ENCODE measurements at regions not wholly inside any gene's neighbourhood (a gene's known extent, or its start where the extent isn't known, plus 50 kb on each side); places are given as distances from the start of the nearest gene placed in this dataset.
"Not testable (repeated sequence)": the region's sequence is repeated elsewhere in the genome, so short reads cannot be mapped to it uniquely, and the experiment has no call there.

GRCh38 chr11:129643031-129643721 lies 172.5 kb upstream of the TMEM45B start:
- no peak for TF ChIP-seq CTCF (IDR thresholded peaks at IDR 0.05; ENCODE audit: unreplicated experiment)
- Mint-ChIP-seq H3K9me3 (peaks cover 10% of the 10 kb centered on the region), H3K4me1 (peaks cover 26% of the 10 kb centered on the region), H3K36me3 (peaks cover 6% of the 10 kb centered on the region), H3K27me3 (ENCODE audit: low read depth) (no peaks in the 10 kb centered on the region), H3K27ac (no peak overlapping the region), H3K4me3 (no peak overlapping the region)
- no peak for DNase-seq (ENCODE audit: low spot score in 2 of 2, unreplicated experiment in 2 of 2)

- TF ChIP-seq CTCF (IDR thresholded peaks at IDR 0.05; ENCODE audit: unreplicated experiment), result no peak
- Mint-ChIP-seq H3K4me3 (no peak overlapping the region), H3K9me3 (peaks cover 10% of the 10 kb centered on the region), H3K27ac (no peak overlapping the region), H3K4me1 (peaks cover 24% of the 10 kb centered on the region), H3K27me3 (ENCODE audit: low read depth) (no peaks in the 10 kb centered on the region), H3K36me3 (peaks cover 6% of the 10 kb centered on the region)
- DNase-seq (ENCODE audit: low spot score in 2 of 2, unreplicated experiment in 2 of 2), result no peak
Observed at GRCh38 chr11:129644326-129644725, 171.3 kb upstream of the TMEM45B start.

GRCh38 chr11:129645943-129646342 lies 169.7 kb upstream of the TMEM45B start:
- Mint-ChIP-seq H3K27me3 (ENCODE audit: low read depth) (no peaks in the 10 kb centered on the region), H3K36me3 (peaks cover 6% of the 10 kb centered on the region), H3K4me3 (no peak overlapping the region), H3K9me3 (peaks cover 10% of the 10 kb centered on the region), H3K27ac (no peak overlapping the region), H3K4me1 (peaks cover 21% of the 10 kb centered on the region)
- no peak for TF ChIP-seq CTCF (IDR thresholded peaks at IDR 0.05; ENCODE audit: unreplicated experiment)
- DNase-seq (ENCODE audit: low spot score in 2 of 2, unreplicated experiment in 2 of 2), result no peak

GRCh38 chr11:129650044-129650443 lies 165.6 kb upstream of the TMEM45B start:
- not testable (repeated sequence) for H3K27me3 Mint-ChIP-seq (ENCODE audit: low read depth); H3K4me3 Mint-ChIP-seq; DNase-seq (ENCODE audit: low spot score in 2 of 2, unreplicated experiment in 2 of 2); H3K27ac Mint-ChIP-seq
- H3K36me3 Mint-ChIP-seq, result peaks cover 12% of the 10 kb centered on the region
- peaks cover 16% of the 10 kb centered on the region for H3K9me3 Mint-ChIP-seq
- H3K4me1 Mint-ChIP-seq, result peaks cover 11% of the 10 kb centered on the region

- no peak for TF ChIP-seq CTCF (IDR thresholded peaks at IDR 0.05; ENCODE audit: unreplicated experiment)
- H3K27ac Mint-ChIP-seq, result no peak overlapping the region
Observed at GRCh38 chr11:129652835-129653234, 162.8 kb upstream of the TMEM45B start.

GRCh38 chr11:129655247-129655832 lies 160.3 kb upstream of the TMEM45B start:
- no peak for DNase-seq (ENCODE audit: low spot score in 2 of 2, unreplicated experiment in 2 of 2)
- peaks cover 26% of the 10 kb centered on the region for H3K36me3 Mint-ChIP-seq
- peaks cover 16% of the 10 kb centered on the region for H3K4me1 Mint-ChIP-seq
- no peak overlapping the region for H3K27ac Mint-ChIP-seq
- peaks cover 40% of the 10 kb centered on the region for H3K9me3 Mint-ChIP-seq
- TF ChIP-seq CTCF (IDR thresholded peaks at IDR 0.05; ENCODE audit: unreplicated experiment), result no peak
- no peak overlapping the region for H3K4me3 Mint-ChIP-seq
- H3K27me3 Mint-ChIP-seq (ENCODE audit: low read depth), result no peaks in the 10 kb centered on the region

More at GRCh38 chr11:129652835-129653234, 162.8 kb upstream of the TMEM45B start:
- DNase-seq (ENCODE audit: low spot score in 2 of 2, unreplicated experiment in 2 of 2), result no peak
- Mint-ChIP-seq H3K27me3 (ENCODE audit: low read depth) (no peaks in the 10 kb centered on the region), H3K9me3 (peaks cover 36% of the 10 kb centered on the region), H3K36me3 (peaks cover 23% of the 10 kb centered on the region), H3K4me3 (no peak overlapping the region), H3K4me1 (peaks cover 4% of the 10 kb centered on the region)
